SK-N-MC (cell line): ENCODE measurements at regions not wholly inside any gene's neighbourhood (a gene's known extent, or its start where the extent isn't known, plus 50 kb on each side); places are given as distances from the start of the nearest gene placed in this dataset.

Experiments
- DNase-seq: peaks from one replicate; pipeline ENCODE4 v3.0.0-alpha.2; 2011; ENCODE audit warnings: low read depth, low spot score
- H3K27ac ChIP-seq: fragments of 200-600 bp; sonication (generic); 2 replicates; pipeline ENCODE4 v1.5.1; 2016; ENCODE audit warnings: mixed run types
- H3K36me3 ChIP-seq: fragments of 200-600 bp; sonication (generic); 2 replicates; pipeline ENCODE4 v1.6.1; 2017; ENCODE audit warnings: antibody characterized with exemption, low read length, mixed read lengths; ENCODE audit not compliant: insufficient read depth
- H3K4me3 ChIP-seq: fragments of 200-600 bp; sonication (generic); 2 replicates; pipeline ENCODE4 v1.5.1; 2016
- H3K9ac ChIP-seq: fragments of 200-600 bp; sonication (generic); 2 replicates; pipeline ENCODE4 v1.8.0; 2017; ENCODE audit warnings: mixed run types, mixed read lengths; ENCODE audit not compliant: insufficient read length
- H3K9me3 ChIP-seq: fragments of 200-600 bp; sonication (generic); 2 replicates; pipeline ENCODE4 v1.6.1; 2017; ENCODE audit warnings: low read depth, mild to moderate bottlenecking, antibody characterized with exemption, low read length, moderate library complexity, mixed read lengths
- EZH2 ChIP-seq: fragments of 200-600 bp; sonication (generic); IDR thresholded peaks from one replicate; pipeline ENCODE4 v1.6.1; 2017; ENCODE audit warnings: antibody characterized with exemption
- FOXP2 ChIP-seq: optimal IDR thresholded peaks from 2 replicates; pipeline ENCODE3; 2011; ENCODE audit warnings: mild to moderate bottlenecking, moderate library complexity; ENCODE audit not compliant: insufficient read depth; ENCODE audit errors: extremely low read length, control extremely low read depth
- POLR2AphosphoS5 ChIP-seq: IDR thresholded peaks from 2 replicates; pipeline ENCODE4 v1.6.1; 2012; ENCODE audit warnings: mild to moderate bottlenecking, low read depth, low read length, borderline replicate concordance

DNA sequence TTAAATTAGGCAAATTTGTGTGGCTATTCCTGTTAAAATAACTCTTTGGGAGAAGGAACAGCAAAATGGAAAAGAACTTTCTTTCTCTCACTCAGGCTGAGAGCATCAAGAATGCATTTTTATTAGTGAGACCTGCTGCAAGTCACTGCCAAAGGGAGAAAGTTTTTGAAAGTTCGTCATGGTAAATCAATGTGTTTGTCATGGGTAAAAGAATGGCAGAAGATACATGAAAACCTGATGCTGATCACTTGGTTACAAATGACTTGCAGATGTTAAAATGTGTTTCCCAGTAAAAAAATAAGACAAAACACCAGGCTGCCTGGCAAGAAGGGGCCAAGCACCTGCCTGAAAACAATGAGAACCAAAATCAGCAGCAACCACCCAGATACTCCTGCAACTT is 484.7 kb upstream of the NRP1 start:
- DNase-seq, result peak; percentile 2
- H3K36me3 ChIP-seq, result no peaks in the 10 kb centered on the region
- no peaks in the 10 kb centered on the region for H3K9me3 ChIP-seq
- H3K27ac ChIP-seq, result no peak overlapping the region
- H3K4me3 ChIP-seq, result no peak overlapping the region
- TF ChIP-seq EZH2 (no peak), POLR2AphosphoS5 (no peak), FOXP2 (no peak)
- no peak overlapping the region for H3K9ac ChIP-seq

DNA sequence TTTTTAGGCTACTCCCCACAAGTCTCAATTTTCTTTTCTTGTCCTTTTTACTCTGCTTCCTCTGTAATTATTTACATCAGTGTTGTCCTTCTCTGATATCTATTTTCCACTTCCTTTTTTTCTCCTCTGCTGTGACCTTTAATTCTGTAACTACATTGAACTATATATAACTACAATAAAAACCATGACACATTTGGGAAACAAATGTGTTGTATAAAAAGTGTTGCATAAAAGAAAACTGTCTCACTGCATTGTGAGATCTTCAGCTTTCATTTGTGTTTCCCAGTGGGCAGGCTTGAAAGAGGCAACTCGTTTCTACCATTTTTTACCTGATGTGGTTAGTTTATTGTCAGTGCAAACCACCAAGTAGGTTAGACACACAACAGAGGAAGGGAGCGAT is 483.9 kb upstream of the NRP1 start:
- no peak overlapping the region for H3K27ac ChIP-seq
- TF ChIP-seq FOXP2 (no peak), POLR2AphosphoS5 (no peak), EZH2 (no peak)
- no peaks in the 10 kb centered on the region for H3K9me3 ChIP-seq
- H3K9ac ChIP-seq, result no peak overlapping the region
- no peak for DNase-seq
- H3K36me3 ChIP-seq, result no peaks in the 10 kb centered on the region
- no peak overlapping the region for H3K4me3 ChIP-seq

DNA sequence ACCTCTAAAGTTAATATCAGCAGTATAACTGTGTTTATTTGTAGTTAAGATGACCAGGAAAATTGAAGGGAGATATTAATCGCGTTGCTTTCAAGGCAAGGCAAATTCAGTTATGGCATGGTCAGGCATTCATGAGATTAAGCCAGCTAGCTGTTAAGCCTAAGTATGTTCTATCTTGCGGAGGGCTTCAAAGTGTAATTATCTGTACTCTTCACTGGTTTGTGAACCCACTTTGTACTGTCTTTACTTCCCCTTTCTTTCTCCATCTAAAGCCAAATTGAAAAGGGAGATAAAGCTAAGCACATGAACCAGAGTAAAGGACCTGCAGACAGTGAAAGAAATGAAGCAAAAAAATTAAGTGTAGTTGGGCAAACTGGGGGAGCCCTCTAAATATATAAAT is 483.1 kb upstream of the NRP1 start:
- TF ChIP-seq POLR2AphosphoS5 (no peak), EZH2 (no peak), FOXP2 (no peak)
- Histone ChIP-seq H3K36me3 (no peaks in the 10 kb centered on the region), H3K27ac (no peak overlapping the region), H3K9ac (no peak overlapping the region), H3K9me3 (no peaks in the 10 kb centered on the region), H3K4me3 (no peak overlapping the region)
- DNase-seq, result no peak

DNA sequence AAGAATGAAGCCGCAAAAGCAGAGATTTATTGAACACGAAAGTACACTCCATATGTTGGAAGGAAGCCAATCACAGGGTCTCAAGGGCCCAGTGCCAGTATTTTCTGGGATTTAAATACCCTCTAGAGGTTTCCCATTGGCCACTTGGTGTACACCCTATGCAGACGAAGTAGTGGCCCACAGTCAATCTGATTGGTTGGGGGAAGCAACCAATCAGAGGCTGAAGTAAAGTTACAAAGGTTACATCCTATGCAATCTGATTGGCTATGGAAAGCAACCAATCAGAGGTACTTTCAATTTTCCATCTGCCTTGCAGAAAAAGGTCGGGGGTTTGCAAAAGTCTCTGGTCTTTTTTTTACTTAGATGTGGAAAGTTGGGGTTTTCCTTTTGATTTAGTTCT is 481.3 kb upstream of the NRP1 start:
- Histone ChIP-seq H3K4me3 (no peak overlapping the region), H3K9ac (no peak overlapping the region), H3K27ac (no peak overlapping the region), H3K9me3 (no peaks in the 10 kb centered on the region), H3K36me3 (no peaks in the 10 kb centered on the region)
- no peak for DNase-seq
- TF ChIP-seq POLR2AphosphoS5, result no peak
- TF ChIP-seq EZH2, result no peak
- TF ChIP-seq FOXP2, result no peak

DNA sequence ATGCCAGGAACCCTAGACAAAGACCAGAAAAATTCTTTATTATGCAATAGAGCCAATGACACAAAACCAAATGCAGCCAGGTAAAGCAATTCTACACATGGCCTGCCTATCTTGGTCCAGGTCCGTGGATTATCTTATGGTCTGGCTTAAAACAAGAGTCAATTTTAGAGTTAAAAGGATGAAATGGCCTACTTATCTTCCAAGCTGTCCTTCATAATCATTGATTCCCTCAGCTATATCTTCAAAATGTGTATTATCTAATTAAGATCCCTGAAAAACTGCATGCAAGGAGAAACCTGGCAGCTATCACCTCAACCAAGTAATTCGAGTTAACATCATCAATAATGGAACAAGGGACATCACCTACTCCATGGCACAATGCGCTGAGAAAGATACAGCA is 479.4 kb upstream of the NRP1 start:
- no peak overlapping the region for H3K27ac ChIP-seq
- DNase-seq, result no peak
- H3K9ac ChIP-seq, result no peak overlapping the region
- H3K9me3 ChIP-seq, result no peaks in the 10 kb centered on the region
- no peak overlapping the region for H3K4me3 ChIP-seq
- H3K36me3 ChIP-seq, result no peaks in the 10 kb centered on the region
- no peak for TF ChIP-seq POLR2AphosphoS5

DNA sequence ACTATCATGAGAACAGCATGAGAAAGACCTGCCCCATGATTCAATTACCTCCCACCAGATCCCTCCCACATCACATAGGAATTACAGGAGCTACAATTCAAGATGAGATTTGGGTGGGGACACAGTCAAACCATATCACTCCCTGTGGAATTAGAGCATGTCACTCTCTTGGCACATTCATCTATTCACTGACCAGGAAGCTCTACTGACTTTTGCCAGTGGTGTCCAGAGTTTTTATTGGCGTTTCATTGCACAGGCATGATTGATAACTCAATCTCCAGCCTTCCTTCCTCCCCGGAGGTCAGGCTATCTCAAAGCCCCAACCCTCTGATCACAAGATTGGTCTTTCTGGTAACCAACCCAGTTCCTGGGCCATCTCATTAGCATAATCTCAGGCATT is 478.9 kb upstream of the NRP1 start:
- Histone ChIP-seq H3K36me3 (no peaks in the 10 kb centered on the region), H3K4me3 (no peak overlapping the region), H3K9ac (no peak overlapping the region), H3K9me3 (no peaks in the 10 kb centered on the region), H3K27ac (no peak overlapping the region)
- TF ChIP-seq POLR2AphosphoS5, result no peak
- no peak for TF ChIP-seq FOXP2
- TF ChIP-seq EZH2, result no peak
- no peak for DNase-seq

DNA sequence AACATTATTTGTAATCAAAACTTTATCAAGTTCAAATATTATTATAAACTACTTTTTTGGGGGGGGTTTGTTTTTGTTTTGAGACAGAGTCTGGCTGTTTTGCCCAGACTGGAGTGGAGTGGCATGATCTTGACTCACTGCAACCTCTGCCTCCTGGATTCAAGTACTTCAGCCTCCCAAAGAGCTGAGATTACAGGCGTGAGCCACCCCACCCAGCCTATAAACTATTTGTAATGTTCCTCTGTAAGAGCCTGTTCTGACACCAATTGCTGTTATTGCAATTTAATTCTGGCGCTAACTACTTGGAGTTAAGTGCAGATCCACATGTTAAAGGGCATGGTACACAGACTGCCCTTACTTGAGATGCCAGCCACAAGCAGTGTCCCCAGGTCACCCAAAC is 478.1 kb upstream of the NRP1 start:
- no peaks in the 10 kb centered on the region for H3K9me3 ChIP-seq
- no peak for TF ChIP-seq EZH2
- TF ChIP-seq POLR2AphosphoS5, result no peak
- TF ChIP-seq FOXP2, result no peak
- H3K36me3 ChIP-seq, result no peaks in the 10 kb centered on the region
- H3K27ac ChIP-seq, result no peak overlapping the region
- no peak overlapping the region for H3K4me3 ChIP-seq
- H3K9ac ChIP-seq, result no peak overlapping the region
- no peak for DNase-seq

DNA sequence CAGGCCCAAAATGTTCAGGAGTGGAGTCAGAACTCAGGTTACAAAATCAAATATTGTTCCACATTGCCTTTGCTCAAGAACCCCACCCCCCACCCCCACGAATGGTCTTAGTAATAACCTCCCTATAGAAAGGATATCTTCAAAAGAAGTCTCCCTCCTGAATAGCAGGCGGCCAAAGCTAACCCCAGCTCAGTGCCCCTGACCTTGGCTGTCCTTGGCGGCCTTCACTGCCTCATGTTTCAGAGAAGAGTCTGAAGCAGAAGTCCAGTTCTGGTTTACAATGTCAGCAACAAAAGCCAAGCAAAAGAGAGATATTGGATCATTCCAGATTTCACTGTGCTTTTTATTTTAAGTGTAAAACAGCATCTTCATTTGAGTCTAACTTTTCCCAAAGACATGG is 476.5 kb upstream of the NRP1 start:
- no peaks in the 10 kb centered on the region for H3K36me3 ChIP-seq
- H3K9me3 ChIP-seq, result no peaks in the 10 kb centered on the region
- H3K4me3 ChIP-seq, result no peak overlapping the region
- no peak overlapping the region for H3K9ac ChIP-seq
- no peak overlapping the region for H3K27ac ChIP-seq
- DNase-seq, result no peak
- no peak for TF ChIP-seq EZH2
- no peak for TF ChIP-seq FOXP2
- no peak for TF ChIP-seq POLR2AphosphoS5

DNA sequence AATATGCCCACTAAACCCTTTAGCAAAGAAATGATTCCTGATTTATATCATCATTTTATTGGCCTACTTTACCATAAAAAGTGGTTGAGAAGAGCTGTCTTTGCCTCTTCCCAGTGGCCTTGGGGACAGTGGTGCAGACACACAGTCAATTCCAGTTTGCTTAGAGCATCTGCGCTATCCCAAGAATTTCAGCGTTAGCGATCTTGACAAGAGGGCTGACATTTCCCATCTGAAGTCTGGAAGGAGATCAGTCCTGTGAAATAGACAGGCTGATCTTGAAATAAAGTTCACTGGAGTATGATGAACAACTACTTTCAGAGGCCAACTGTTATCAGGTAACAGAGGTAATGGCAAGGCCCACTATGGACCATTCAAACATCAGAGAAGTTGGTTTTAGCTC is 475.3 kb upstream of the NRP1 start:
- no peaks in the 10 kb centered on the region for H3K36me3 ChIP-seq
- no peak for DNase-seq
- H3K4me3 ChIP-seq, result no peak overlapping the region
- TF ChIP-seq EZH2, result no peak
- TF ChIP-seq POLR2AphosphoS5, result no peak
- TF ChIP-seq FOXP2, result no peak
- H3K9me3 ChIP-seq, result no peaks in the 10 kb centered on the region
- no peak overlapping the region for H3K27ac ChIP-seq
- H3K9ac ChIP-seq, result no peak overlapping the region

DNA sequence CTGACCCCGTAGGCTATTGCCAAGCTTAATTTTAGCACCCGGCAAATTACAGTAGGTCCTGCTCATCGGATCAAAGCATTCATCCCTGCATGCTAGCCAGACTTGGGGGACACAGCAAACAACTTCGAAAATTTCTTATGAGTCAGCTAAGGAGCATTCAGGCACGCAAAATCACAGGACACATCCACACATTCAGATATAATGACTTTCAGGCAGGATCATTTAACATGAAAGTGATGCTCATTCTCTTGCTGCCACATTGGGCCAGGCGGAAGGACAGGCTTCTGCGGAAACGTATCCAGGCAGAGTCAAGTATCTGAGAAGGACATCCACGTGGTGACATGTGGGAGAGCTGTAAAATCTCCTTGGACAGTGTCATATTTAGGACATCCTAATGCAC is 474.0 kb upstream of the NRP1 start:
- no peaks in the 10 kb centered on the region for H3K9me3 ChIP-seq
- H3K27ac ChIP-seq, result no peak overlapping the region
- H3K4me3 ChIP-seq, result no peak overlapping the region
- TF ChIP-seq EZH2, result no peak
- no peak for TF ChIP-seq POLR2AphosphoS5
- no peak for TF ChIP-seq FOXP2
- no peak for DNase-seq
- H3K36me3 ChIP-seq, result no peaks in the 10 kb centered on the region
- no peak overlapping the region for H3K9ac ChIP-seq
